ENCODE measurements at regions not wholly inside any gene's neighbourhood (a gene's known extent, or its start where the extent isn't known, plus 50 kb on each side); places are given as distances from the start of the nearest gene placed in this dataset.

- Mint-ChIP-seq H3K27me3 (ENCODE audit: low read depth, poor library complexity) (no peaks in the 10 kb centered on the region), H3K9me3 (no peaks in the 10 kb centered on the region), H3K4me3 (no peak overlapping the region), H3K4me1 (no peaks in the 10 kb centered on the region), H3K36me3 (ENCODE audit: low read depth) (no peaks in the 10 kb centered on the region), H3K27ac (no peak overlapping the region)
- DNase-seq = no peak
- no peak for TF ChIP-seq CTCF (IDR thresholded peaks at IDR 0.05)
Observed at GRCh38 chr4:137063961-137064360, 468.3 kb downstream of the PCDH18 start.

- no peaks in the 10 kb centered on the region for H3K4me1 Mint-ChIP-seq
- H3K27me3 Mint-ChIP-seq (ENCODE audit: low read depth, poor library complexity) = no peaks in the 10 kb centered on the region
- no peaks in the 10 kb centered on the region for H3K36me3 Mint-ChIP-seq (ENCODE audit: low read depth)
- H3K9me3 Mint-ChIP-seq = no peaks in the 10 kb centered on the region
- TF ChIP-seq CTCF (IDR thresholded peaks at IDR 0.05) = no peak
- H3K27ac Mint-ChIP-seq = no peak overlapping the region
- H3K4me3 Mint-ChIP-seq = no peak overlapping the region
- DNase-seq = no peak
Observed at GRCh38 chr4:137043184-137043583, 489.1 kb downstream of the PCDH18 start.

- no peaks in the 10 kb centered on the region for H3K9me3 Mint-ChIP-seq
- no peaks in the 10 kb centered on the region for H3K27me3 Mint-ChIP-seq (ENCODE audit: low read depth, poor library complexity)
- DNase-seq = no peak
- no peaks in the 10 kb centered on the region for H3K4me1 Mint-ChIP-seq
- H3K27ac Mint-ChIP-seq = no peak overlapping the region
- no peak for TF ChIP-seq CTCF (IDR thresholded peaks at IDR 0.05)
- H3K36me3 Mint-ChIP-seq (ENCODE audit: low read depth) = no peaks in the 10 kb centered on the region
- H3K4me3 Mint-ChIP-seq = no peak overlapping the region
Observed at GRCh38 chr4:137039370-137039769, 492.9 kb downstream of the PCDH18 start.

- H3K4me1 Mint-ChIP-seq = no peaks in the 10 kb centered on the region
- H3K4me3 Mint-ChIP-seq = no peak overlapping the region
- DNase-seq = no peak
- H3K27ac Mint-ChIP-seq = no peak overlapping the region
- H3K27me3 Mint-ChIP-seq (ENCODE audit: low read depth, poor library complexity) = no peaks in the 10 kb centered on the region
- TF ChIP-seq CTCF (IDR thresholded peaks at IDR 0.05) = no peak
- H3K36me3 Mint-ChIP-seq (ENCODE audit: low read depth) = no peaks in the 10 kb centered on the region
- no peaks in the 10 kb centered on the region for H3K9me3 Mint-ChIP-seq
Observed at GRCh38 chr4:137032222-137032621, 500.1 kb downstream of the PCDH18 start.

- no peaks in the 10 kb centered on the region for H3K27me3 Mint-ChIP-seq (ENCODE audit: low read depth, poor library complexity)
- H3K4me3 Mint-ChIP-seq = no peak overlapping the region
Observed at GRCh38 chr4:137029026-137029425, 503.3 kb downstream of the PCDH18 start.

More at GRCh38 chr4:137029026-137029425, 503.3 kb downstream of the PCDH18 start:
- Mint-ChIP-seq H3K36me3 (ENCODE audit: low read depth) (no peaks in the 10 kb centered on the region), H3K4me1 (no peaks in the 10 kb centered on the region), H3K27ac (no peak overlapping the region), H3K9me3 (no peaks in the 10 kb centered on the region)
- TF ChIP-seq CTCF (IDR thresholded peaks at IDR 0.05) = no peak
- DNase-seq = no peak

Measured in nephron progenitor cell (in vitro differentiated cells).